ENCODE measurements at regions not wholly inside any gene's neighbourhood (a gene's known extent, or its start where the extent isn't known, plus 50 kb on each side); places are given as distances from the start of the nearest gene placed in this dataset.

- no peak overlapping the region for H4K91ac ChIP-seq (ENCODE audit: insufficient read length, low read depth, low read length)
- no peak overlapping the region for H3K27ac Mint-ChIP-seq
- no peaks in the 10 kb centered on the region for H3K4me1 ChIP-seq (ENCODE audit: insufficient read depth, low read length)
- WGBS (ENCODE audit: extremely low coverage, insufficient read length, low lambda C conversion rate) = no CpG with 5 or more reads among the region's 3 CpGs
- H3K4me1 Mint-ChIP-seq = peaks cover 0 to 6% of the 10 kb centered on the region in 2 experiments; a peak in 1 of 4 replicates
- H3K79me1 ChIP-seq (ENCODE audit: insufficient read depth, low read depth, low read length, poor library complexity, severe bottlenecking) = no peaks in the 10 kb centered on the region
- H3K14ac ChIP-seq (ENCODE audit: insufficient read depth, low read length) = no peak overlapping the region
- no peaks in the 10 kb centered on the region for H3K9me3 ChIP-seq (ENCODE audit: control insufficient read depth, low read depth, low read length)
- no peak overlapping the region for H2BK12ac ChIP-seq (ENCODE audit: insufficient read length, low read depth, low read length)
- H3K4me3 Mint-ChIP-seq = no peak overlapping the region
- H2AFZ ChIP-seq (ENCODE audit: low read length) = no peak overlapping the region
- TF ChIP-seq CTCF (conservative IDR thresholded peaks at IDR 0.05) = no peak
- no peak overlapping the region for H4K5ac ChIP-seq (ENCODE audit: insufficient read length, low read depth, low read length)
- H3K4me2 ChIP-seq (ENCODE audit: insufficient read depth, insufficient read length, low read length) = no peak overlapping the region
- H4K20me1 ChIP-seq (ENCODE audit: control insufficient read depth, insufficient read depth, insufficient read length) = no peaks in the 10 kb centered on the region
- no peak overlapping the region for H3K27ac ChIP-seq (ENCODE audit: insufficient read length, low read depth, low read length)
- no peak overlapping the region for H3K9ac ChIP-seq (ENCODE audit: extremely low read depth, insufficient read length, low read length)
- no peak overlapping the region for H3K18ac ChIP-seq (ENCODE audit: insufficient read length, low read depth, low read length)
- H2BK5ac ChIP-seq (ENCODE audit: insufficient read length, low read length) = no peak overlapping the region
- H3K9me3 Mint-ChIP-seq = peaks cover 2 to 3% of the 10 kb centered on the region in 2 experiments; a peak in 2 of 5 replicates
- H3K36me3 Mint-ChIP-seq (ENCODE audit: insufficient read depth in 1 of 3, low read depth in 3 of 3) = no peaks in the 10 kb centered on the region; a peak in 1 of 7 replicates
- H3K27me3 ChIP-seq (ENCODE audit: insufficient read depth, low read length) = no peaks in the 10 kb centered on the region
- no peak for DNase-seq
- no peak overlapping the region for H2BK120ac ChIP-seq (ENCODE audit: low read depth, low read length, poor library complexity, severe bottlenecking)
- H3K79me2 ChIP-seq (ENCODE audit: insufficient read depth, low read length) = no peaks in the 10 kb centered on the region
- H4K8ac ChIP-seq (replicated peaks; ENCODE audit: insufficient read length, low read depth, low read length) = no peak overlapping the region
- no peak overlapping the region for H3T11ph ChIP-seq (ENCODE audit: low read length)
- H2BK15ac ChIP-seq (ENCODE audit: low read depth, low read length) = no peak overlapping the region
- no peak overlapping the region for H3K56ac ChIP-seq (ENCODE audit: insufficient read length, low read depth, low read length)
- H2BK20ac ChIP-seq (ENCODE audit: low read depth, low read length, poor library complexity, severe bottlenecking) = no peak overlapping the region
- H3K23ac ChIP-seq (ENCODE audit: insufficient read length, low read depth, low read length) = no peak overlapping the region
- H3K4ac ChIP-seq (ENCODE audit: low read depth, low read length) = no peak overlapping the region
- no peak overlapping the region for H2AK5ac ChIP-seq (ENCODE audit: insufficient read length, low read length)
- H3K27me3 Mint-ChIP-seq (ENCODE audit: low read depth) = no peaks in the 10 kb centered on the region
- H3K23me2 ChIP-seq (ENCODE audit: insufficient read length, low read depth, low read length, poor library complexity, severe bottlenecking) = no peaks in the 10 kb centered on the region
Measured at GRCh38 chr3:164407111-164407510, 671.2 kb downstream of the SI start.
